ENCODE measurements at regions not wholly inside any gene's neighbourhood (a gene's known extent, or its start where the extent isn't known, plus 50 kb on each side); places are given as distances from the start of the nearest gene placed in this dataset.

DNA sequence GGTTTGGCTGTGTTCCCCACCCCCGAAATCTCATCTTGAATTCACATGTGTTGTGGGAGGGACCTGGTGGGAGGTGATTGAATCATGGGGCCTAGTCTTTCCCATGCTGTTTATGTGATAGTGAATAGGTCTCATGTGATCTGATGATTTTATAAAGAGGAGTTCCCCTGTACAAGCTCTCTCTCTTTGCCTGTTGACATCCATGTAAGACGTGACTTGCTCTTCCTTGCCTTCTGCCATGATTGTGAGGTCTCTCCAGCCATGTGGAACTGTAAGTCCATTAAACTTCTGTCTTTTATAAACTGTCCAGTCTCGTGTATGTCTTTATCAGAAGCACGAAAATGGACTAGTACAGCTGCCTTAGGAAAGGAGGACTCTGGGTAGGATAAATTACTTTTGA, 976.7 kb downstream of the MCTP2 start:
- no peaks in the 10 kb centered on the region for H3K27me3 ChIP-seq (ENCODE audit: control insufficient read depth, insufficient read depth, low read length)
- no peak overlapping the region for H3K4me3 ChIP-seq (ENCODE audit: insufficient read depth, low read depth, low read length)
- DNase-seq, result no peak
- H3K36me3 ChIP-seq (replicated peaks; ENCODE audit: control insufficient read depth, insufficient read depth, low read length), result no peaks in the 10 kb centered on the region

DNA sequence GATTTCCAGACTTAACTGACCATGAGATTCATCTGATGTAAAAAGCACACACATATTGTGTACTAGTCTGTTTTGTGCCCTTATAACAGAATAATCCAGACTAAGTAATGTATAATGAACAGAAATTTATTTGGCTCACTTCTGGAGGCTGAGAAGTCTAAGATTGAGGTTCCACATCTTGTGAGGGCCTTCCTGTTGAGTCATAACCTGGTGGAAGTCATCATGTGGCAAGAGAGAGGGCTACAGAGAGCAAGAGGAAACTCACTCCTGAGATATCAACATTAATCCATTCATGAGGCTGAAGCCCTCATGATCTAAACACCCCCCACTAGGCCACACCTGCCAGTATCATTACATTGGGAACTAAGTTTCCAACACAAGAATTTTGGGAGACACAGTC, 977.6 kb downstream of the MCTP2 start:
- no peaks in the 10 kb centered on the region for H3K36me3 ChIP-seq (replicated peaks; ENCODE audit: control insufficient read depth, insufficient read depth, low read length)
- no peaks in the 10 kb centered on the region for H3K27me3 ChIP-seq (ENCODE audit: control insufficient read depth, insufficient read depth, low read length)
- no peak for DNase-seq
- H3K4me3 ChIP-seq (ENCODE audit: insufficient read depth, low read depth, low read length), result no peak overlapping the region

DNA sequence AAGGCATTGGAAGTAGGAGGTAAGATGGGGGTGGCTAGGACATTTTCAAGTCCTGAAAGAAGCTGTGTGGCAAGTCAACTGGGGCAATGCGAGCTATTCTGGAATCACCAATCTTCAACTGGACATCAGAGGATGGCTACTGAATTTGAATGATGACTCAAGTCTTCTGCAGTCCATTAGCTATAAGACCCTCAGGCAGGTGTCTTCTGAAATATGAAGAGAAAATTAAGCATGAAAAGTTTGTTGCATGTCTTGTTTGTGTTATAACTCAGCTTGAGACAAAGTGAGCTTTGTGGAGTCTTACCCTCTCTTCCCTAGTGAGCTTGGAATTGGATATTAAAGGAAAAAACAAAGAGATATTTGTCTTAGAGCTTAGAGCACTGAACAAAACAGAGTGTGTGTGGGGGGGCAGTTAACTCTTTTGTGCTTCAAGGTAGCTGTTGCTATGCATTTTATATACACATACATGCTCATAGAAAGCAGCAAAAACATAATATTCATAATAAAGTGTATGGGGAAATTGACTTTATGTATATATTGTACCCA, 979.1 kb downstream of the MCTP2 start:
- DNase-seq, result no peak
- H3K36me3 ChIP-seq (replicated peaks; ENCODE audit: control insufficient read depth, insufficient read depth, low read length), result no peaks in the 10 kb centered on the region
- H3K4me3 ChIP-seq (ENCODE audit: insufficient read depth, low read depth, low read length), result no peak overlapping the region
- H3K27me3 ChIP-seq (ENCODE audit: control insufficient read depth, insufficient read depth, low read length), result no peaks in the 10 kb centered on the region

DNA sequence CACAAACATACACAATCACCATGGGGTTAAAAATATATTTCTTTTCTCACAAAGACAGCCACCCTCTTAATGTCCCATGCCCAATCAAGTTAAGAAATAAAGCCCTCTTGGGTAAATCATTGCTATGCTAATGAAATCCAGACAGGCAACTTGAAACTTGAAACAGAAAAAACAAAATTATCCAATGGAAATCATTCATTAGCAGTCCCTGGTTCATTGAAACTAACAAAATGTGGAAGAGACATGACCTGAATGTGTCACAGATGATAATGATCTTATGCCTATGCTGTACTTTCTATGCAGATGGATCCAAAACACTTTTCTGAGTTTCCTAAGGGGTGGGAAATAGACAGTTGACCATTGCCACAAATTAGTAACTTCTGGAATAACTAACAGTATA, 983.7 kb downstream of the MCTP2 start:
- DNase-seq, result no peak
- no peaks in the 10 kb centered on the region for H3K36me3 ChIP-seq (replicated peaks; ENCODE audit: control insufficient read depth, insufficient read depth, low read length)
- no peak overlapping the region for H3K4me3 ChIP-seq (ENCODE audit: insufficient read depth, low read depth, low read length)
- H3K27me3 ChIP-seq (ENCODE audit: control insufficient read depth, insufficient read depth, low read length), result no peaks in the 10 kb centered on the region

DNA sequence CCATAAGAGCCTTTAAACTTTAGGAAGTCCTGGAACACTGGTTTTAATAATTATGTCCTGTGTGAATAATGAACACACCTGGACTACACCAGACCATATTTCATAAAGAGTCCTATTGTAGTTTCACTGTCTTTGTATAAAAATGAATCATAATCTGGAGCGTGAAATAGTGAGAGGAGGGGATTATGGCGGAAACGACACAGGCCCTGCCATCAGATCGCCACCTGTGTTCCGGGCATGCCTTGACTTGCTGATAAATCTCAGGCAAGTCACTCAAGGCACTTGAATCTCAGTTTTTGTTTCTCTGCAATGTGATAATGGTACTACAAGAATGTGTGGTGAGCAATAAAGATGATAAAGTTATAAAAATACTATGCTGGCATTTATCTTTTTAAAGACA, 995.5 kb downstream of the MCTP2 start:
- no peak for DNase-seq
- Histone ChIP-seq H3K36me3 (replicated peaks; ENCODE audit: control insufficient read depth, insufficient read depth, low read length) (no peaks in the 10 kb centered on the region), H3K27me3 (ENCODE audit: control insufficient read depth, insufficient read depth, low read length) (no peaks in the 10 kb centered on the region), H3K4me3 (ENCODE audit: insufficient read depth, low read depth, low read length) (no peak overlapping the region)

DNA sequence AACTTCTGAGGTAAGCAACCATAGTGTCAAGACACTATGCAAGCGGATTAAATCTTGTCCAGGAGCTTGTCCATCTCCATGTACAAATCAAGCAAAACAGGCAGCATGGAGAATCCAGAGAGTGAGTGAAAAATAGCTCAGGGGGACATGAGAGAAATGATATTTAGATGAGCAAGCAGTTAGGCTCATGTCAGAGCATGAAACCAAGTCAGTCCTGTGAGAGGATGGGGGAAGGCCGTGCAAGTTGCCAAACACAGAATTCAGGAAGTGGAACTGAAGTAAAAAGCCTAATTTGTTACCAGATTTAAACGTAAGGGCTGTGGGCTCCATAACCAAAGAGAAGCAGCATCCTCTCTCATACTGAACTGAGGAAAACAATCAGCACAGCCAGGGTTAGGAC, 995.9 kb downstream of the MCTP2 start:
- H3K36me3 ChIP-seq (replicated peaks; ENCODE audit: control insufficient read depth, insufficient read depth, low read length), result no peaks in the 10 kb centered on the region
- H3K4me3 ChIP-seq (ENCODE audit: insufficient read depth, low read depth, low read length), result no peak overlapping the region
- DNase-seq, result no peak
- no peaks in the 10 kb centered on the region for H3K27me3 ChIP-seq (ENCODE audit: control insufficient read depth, insufficient read depth, low read length)

DNA sequence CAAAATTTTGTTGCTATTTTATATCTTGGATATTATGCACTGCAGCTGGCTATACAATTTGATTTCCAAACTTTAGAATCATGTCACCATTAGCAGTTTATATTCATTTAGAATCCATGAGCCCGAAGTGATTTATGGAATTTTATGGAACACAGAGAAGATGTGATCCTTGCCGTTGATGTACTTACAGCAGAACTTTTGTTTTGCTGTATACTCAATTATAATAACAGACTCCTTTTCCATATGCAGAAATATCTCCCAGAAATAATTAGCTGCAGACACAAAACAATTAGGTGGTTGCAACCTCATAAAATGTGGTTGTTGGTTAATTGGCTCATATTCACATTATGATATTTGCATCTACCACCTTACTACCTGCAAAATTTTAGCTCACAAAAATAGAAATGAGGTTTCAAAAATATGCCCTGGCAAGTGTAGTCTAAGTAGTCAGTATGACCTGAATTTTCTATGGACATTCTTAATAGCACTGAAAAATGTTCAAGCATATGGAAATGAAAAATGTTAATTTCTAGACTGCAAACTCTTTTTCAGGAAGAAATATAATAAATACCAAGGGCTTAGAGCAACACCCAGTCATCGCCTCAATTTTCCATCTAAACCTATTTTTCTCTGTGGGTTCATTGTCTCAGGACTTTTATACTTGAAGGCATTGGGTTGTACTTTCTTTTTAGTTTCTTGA, 997.6 kb downstream of the MCTP2 start:
- no peak overlapping the region for H3K4me3 ChIP-seq (ENCODE audit: insufficient read depth, low read depth, low read length)
- no peaks in the 10 kb centered on the region for H3K36me3 ChIP-seq (replicated peaks; ENCODE audit: control insufficient read depth, insufficient read depth, low read length)
- no peak for DNase-seq
- H3K27me3 ChIP-seq (ENCODE audit: control insufficient read depth, insufficient read depth, low read length), result no peaks in the 10 kb centered on the region

DNA sequence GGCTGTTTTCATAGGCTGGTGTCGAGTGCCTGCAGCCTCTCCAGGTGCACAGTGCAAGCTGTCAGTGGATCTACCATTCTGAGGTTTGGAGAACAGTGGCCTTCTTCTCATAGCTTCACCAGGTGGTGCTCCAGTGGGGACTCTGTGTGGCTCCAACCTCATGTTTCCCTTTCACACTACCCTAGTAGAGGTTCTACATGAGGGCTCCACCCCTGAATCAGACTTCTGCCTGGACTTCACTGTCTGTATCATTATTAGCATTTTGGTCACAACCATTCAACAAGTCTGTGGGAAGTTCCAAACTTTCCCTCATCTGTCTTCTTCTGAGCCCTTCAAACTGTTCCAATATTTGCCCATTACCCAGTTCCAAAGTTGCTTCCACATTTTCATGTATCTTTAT, 1003.7 kb downstream of the MCTP2 start:
- H3K27me3 ChIP-seq (ENCODE audit: control insufficient read depth, insufficient read depth, low read length), result no peaks in the 10 kb centered on the region
- DNase-seq, result no peak
- H3K36me3 ChIP-seq (replicated peaks; ENCODE audit: control insufficient read depth, insufficient read depth, low read length), result no peaks in the 10 kb centered on the region
- no peak overlapping the region for H3K4me3 ChIP-seq (ENCODE audit: insufficient read depth, low read depth, low read length)

DNA sequence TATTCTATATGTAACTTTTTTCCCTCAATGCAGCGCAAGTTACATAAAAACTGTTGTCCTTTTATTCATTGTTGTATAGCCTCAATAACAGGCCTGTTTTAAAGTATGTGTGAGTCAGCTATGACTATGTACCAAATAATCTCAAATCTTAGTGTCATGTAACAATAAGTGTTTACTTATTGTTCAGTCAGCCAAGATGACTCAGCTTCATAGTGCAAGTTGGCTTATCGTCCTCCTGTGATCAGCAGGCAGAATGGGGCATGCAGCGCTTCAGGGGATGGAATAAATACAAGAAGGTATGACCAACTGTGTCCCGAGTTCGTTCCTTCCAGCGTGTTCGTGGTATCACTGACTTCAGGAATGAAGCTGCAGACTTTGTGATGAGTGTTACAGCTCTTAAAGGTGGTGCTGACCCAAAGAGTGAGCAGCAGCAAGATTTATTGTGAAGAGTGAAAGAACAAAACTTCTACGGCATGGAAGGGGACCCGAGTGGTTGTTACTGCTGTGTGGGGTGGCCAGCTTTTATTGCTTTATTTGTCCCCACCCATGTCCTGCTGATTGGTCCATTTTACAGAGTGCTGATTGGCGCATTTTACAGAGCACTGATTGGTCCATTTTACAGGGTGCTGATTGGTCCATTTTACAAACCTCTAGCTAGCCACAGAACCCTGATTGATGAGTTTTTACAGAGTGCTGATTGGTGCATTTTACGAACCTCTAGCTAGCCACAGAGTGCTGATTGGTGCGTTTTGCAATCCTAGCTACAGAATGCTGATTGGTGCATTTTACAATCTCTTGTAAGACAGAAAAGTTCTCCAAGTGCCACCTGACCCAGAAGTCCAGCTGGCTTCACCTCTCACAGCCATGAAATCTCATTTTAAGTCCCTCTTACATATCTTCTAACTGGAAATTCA, 1016.0 kb downstream of the MCTP2 start:
- Histone ChIP-seq H3K36me3 (replicated peaks; ENCODE audit: control insufficient read depth, insufficient read depth, low read length) (no peaks in the 10 kb centered on the region), H3K27me3 (ENCODE audit: control insufficient read depth, insufficient read depth, low read length) (no peaks in the 10 kb centered on the region), H3K4me3 (ENCODE audit: insufficient read depth, low read depth, low read length) (no peak overlapping the region)
- DNase-seq, result no peak

DNA sequence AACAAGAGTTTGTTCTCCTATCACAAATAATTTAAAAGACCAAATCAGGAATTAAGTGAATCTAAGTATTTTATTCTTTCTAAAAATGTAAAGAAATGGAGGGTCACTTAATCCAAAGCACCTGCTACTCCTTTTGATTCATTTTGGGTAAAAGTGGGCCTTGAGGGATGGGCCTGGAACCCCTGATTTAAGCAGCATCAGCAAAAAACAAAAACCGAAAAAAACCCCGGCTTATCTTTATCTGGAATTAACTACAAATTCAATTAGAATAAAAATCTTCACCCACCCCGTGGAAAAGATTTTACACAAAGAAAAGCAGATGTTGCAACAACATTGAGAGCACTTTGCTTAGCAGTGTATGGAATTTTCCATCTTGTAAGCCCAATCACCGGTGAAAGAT, 1018.2 kb downstream of the MCTP2 start:
- DNase-seq, result no peak
- Histone ChIP-seq H3K27me3 (ENCODE audit: control insufficient read depth, insufficient read depth, low read length) (no peaks in the 10 kb centered on the region), H3K36me3 (replicated peaks; ENCODE audit: control insufficient read depth, insufficient read depth, low read length) (no peaks in the 10 kb centered on the region), H3K4me3 (ENCODE audit: insufficient read depth, low read depth, low read length) (no peak overlapping the region)

DNA sequence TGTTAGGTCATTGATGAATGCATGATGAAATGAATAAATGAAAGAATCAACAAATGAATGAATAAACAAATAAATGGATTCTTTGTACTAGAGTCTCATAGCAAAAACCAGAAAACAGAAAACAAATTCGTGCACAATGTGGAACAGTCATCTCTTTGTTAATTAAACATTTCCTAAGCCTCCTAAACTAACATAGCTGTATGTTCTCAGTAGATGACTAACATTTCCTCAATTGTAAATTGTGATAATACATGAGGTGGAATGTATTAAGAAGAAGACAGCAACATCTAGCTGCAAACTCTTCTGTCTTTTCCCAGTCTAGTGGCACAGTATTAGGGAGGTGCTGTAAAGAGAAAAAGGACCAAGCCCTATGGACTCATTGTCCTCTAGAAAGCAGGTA, 1021.0 kb downstream of the MCTP2 start:
- no peak overlapping the region for H3K4me3 ChIP-seq (ENCODE audit: insufficient read depth, low read depth, low read length)
- no peak for DNase-seq
- H3K27me3 ChIP-seq (ENCODE audit: control insufficient read depth, insufficient read depth, low read length), result no peaks in the 10 kb centered on the region
- H3K36me3 ChIP-seq (replicated peaks; ENCODE audit: control insufficient read depth, insufficient read depth, low read length), result no peaks in the 10 kb centered on the region

DNA sequence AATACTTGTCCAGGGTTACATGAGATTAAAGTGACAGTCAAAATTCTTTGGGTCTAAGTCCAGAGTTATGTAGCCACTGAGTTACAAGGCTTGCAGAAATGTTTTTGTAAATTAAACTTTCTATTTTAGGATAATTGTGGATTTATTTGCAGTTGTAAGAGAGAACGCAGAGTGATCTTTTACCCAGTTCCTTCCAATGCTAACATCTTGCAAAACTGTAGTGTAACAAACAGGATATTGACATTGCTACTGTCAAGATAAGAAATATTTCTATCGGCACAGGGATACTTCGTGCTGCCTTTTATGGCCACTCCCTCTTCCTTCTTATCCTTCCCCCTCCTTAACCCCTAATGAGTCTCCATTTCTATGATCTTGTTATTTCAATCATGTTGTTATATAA, 1022.9 kb downstream of the MCTP2 start:
- Histone ChIP-seq H3K27me3 (ENCODE audit: control insufficient read depth, insufficient read depth, low read length) (no peaks in the 10 kb centered on the region), H3K4me3 (ENCODE audit: insufficient read depth, low read depth, low read length) (no peak overlapping the region), H3K36me3 (replicated peaks; ENCODE audit: control insufficient read depth, insufficient read depth, low read length) (no peaks in the 10 kb centered on the region)
- DNase-seq, result no peak

DNA sequence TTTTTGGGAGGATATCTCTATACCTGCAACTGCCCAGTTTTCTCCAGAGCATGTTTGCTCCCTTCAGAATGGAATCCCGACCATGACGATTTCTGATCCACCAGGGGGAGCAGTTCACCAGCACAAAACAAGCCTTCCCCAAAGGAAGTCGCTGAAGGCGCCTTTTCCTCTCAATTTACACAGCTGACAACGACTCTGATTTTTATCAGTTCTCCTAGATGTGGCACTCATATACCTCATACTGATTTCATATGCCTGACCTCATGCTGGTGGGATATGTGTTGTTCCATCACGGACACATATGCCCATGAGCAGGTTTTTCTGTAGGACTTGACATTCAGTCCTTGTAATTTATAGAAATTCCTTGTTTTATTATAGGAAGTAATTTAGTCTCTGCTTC, 1028.2 kb downstream of the MCTP2 start:
- Histone ChIP-seq H3K36me3 (replicated peaks; ENCODE audit: control insufficient read depth, insufficient read depth, low read length) (no peaks in the 10 kb centered on the region), H3K27me3 (ENCODE audit: control insufficient read depth, insufficient read depth, low read length) (no peaks in the 10 kb centered on the region), H3K4me3 (ENCODE audit: insufficient read depth, low read depth, low read length) (no peak overlapping the region)
- peak; percentile 10 for DNase-seq

DNA sequence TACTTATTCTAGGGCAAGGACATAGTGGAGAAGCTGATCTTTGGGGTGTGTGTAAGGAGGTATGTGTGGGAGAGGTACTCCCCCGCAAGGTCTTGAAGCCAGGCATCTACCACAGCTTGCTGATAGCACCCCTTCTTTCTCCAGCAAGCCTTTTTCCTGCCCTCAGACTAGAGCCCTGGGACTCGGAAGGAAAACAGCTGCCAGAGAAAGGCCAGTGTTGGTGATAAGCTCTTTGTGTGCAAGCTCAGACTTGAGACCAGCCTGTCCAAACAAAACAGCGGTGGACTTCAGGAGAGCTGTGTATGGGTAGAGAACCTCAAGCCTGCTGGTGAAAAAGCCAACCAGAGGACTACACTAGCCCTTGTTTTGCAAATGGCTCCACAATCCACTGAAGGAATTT, 1028.6 kb downstream of the MCTP2 start:
- Histone ChIP-seq H3K4me3 (ENCODE audit: insufficient read depth, low read depth, low read length) (no peak overlapping the region), H3K27me3 (ENCODE audit: control insufficient read depth, insufficient read depth, low read length) (no peaks in the 10 kb centered on the region), H3K36me3 (replicated peaks; ENCODE audit: control insufficient read depth, insufficient read depth, low read length) (no peaks in the 10 kb centered on the region)
- no peak for DNase-seq

DNA sequence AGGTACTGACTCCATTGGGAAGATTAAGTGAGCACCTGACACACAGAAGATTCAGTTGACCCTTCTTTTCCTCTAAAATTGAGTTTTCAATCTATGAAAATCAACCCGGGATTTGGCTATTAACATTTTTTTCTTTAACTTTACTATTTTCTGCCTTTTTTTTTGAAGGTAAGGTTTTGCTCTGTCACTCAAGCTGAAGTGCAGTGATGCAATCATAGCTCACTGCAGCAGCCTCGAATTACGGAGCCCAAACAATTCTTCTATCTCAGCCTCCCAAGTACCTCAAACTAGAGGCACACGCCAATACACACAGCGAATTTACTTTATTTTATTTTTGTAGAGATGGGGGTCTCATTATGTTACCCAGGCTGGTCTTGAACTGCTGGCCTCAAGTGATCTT, 1029.5 kb downstream of the MCTP2 start:
- Histone ChIP-seq H3K4me3 (ENCODE audit: insufficient read depth, low read depth, low read length) (no peak overlapping the region), H3K27me3 (ENCODE audit: control insufficient read depth, insufficient read depth, low read length) (no peaks in the 10 kb centered on the region), H3K36me3 (replicated peaks; ENCODE audit: control insufficient read depth, insufficient read depth, low read length) (no peaks in the 10 kb centered on the region)
- DNase-seq, result no peak
